ENCODE measurements at regions not wholly inside any gene's neighbourhood (a gene's known extent, or its start where the extent isn't known, plus 50 kb on each side); places are given as distances from the start of the nearest gene placed in this dataset.
"Not testable (repeated sequence)": the region's sequence is repeated elsewhere in the genome, so short reads cannot be mapped to it uniquely, and the experiment has no call there.

- not testable (repeated sequence) for DNase-seq (ENCODE audit: low spot score); FAIRE-seq
Measured at GRCh38 chr2:180236061-180236460, 229.0 kb upstream of the CWC22 start.

- FAIRE-seq; DNase-seq (ENCODE audit: low spot score): not testable (repeated sequence)
Measured at GRCh38 chr2:180235506-180235905, 228.4 kb upstream of the CWC22 start.

GRCh38 chr2:180234991-180235390, 227.9 kb upstream of the CWC22 start:
- DNase-seq (ENCODE audit: low spot score); FAIRE-seq: not testable (repeated sequence)

- DNase-seq (ENCODE audit: low spot score) (no peak), FAIRE-seq (no peak)
Measured at GRCh38 chr2:180231015-180231414, 223.9 kb upstream of the CWC22 start.

GRCh38 chr2:180227461-180227860, 220.4 kb upstream of the CWC22 start:
- no peak for FAIRE-seq

GRCh38 chr2:180225118-180225517, 218.0 kb upstream of the CWC22 start:
- FAIRE-seq (no peak), DNase-seq (ENCODE audit: low spot score) (no peak)

More at GRCh38 chr2:180227461-180227860, 220.4 kb upstream of the CWC22 start:
- no peak for DNase-seq (ENCODE audit: low spot score)

- FAIRE-seq = no peak
Measured at GRCh38 chr2:180222644-180223043, 215.5 kb upstream of the CWC22 start.

GRCh38 chr2:180219491-180219890, 212.4 kb upstream of the CWC22 start:
- FAIRE-seq (no peak), DNase-seq (ENCODE audit: low spot score) (no peak)

More at GRCh38 chr2:180222644-180223043, 215.5 kb upstream of the CWC22 start:
- no peak for DNase-seq (ENCODE audit: low spot score)

GRCh38 chr2:180208841-180209240, 201.7 kb upstream of the CWC22 start:
- FAIRE-seq (no peak), DNase-seq (ENCODE audit: low spot score) (peak; percentile 13)

- no peak for FAIRE-seq
- DNase-seq (ENCODE audit: low spot score) = no peak
Measured at GRCh38 chr2:180205621-180206235, 198.6 kb upstream of the CWC22 start.

GRCh38 chr2:180203972-180204371, 196.9 kb upstream of the CWC22 start:
- DNase-seq (ENCODE audit: low spot score) (no peak), FAIRE-seq (no peak)

- DNase-seq (ENCODE audit: low spot score) (no peak), FAIRE-seq (no peak)
Measured at GRCh38 chr2:180202467-180202951, 195.4 kb upstream of the CWC22 start.

- no peak for DNase-seq (ENCODE audit: low spot score)
- FAIRE-seq = no peak
Measured at GRCh38 chr2:180196419-180196977, 189.4 kb upstream of the CWC22 start.

GRCh38 chr2:180195847-180196246, 188.8 kb upstream of the CWC22 start:
- DNase-seq (ENCODE audit: low spot score) (no peak), FAIRE-seq (no peak)

GRCh38 chr2:180191432-180192124, 184.5 kb upstream of the CWC22 start:
- peak; percentile 6 for DNase-seq (ENCODE audit: low spot score)
- no peak for FAIRE-seq

- no peak for DNase-seq (ENCODE audit: low spot score)
- no peak for FAIRE-seq
Measured at GRCh38 chr2:180190851-180191250, 183.8 kb upstream of the CWC22 start.

- FAIRE-seq = no peak
- DNase-seq (ENCODE audit: low spot score) = no peak
Measured at GRCh38 chr2:180187611-180188010, 180.5 kb upstream of the CWC22 start.

GRCh38 chr2:180184506-180184905, 177.4 kb upstream of the CWC22 start:
- FAIRE-seq (no peak), DNase-seq (ENCODE audit: low spot score) (no peak)

GRCh38 chr2:180180511-180180910, 173.4 kb upstream of the CWC22 start:
- FAIRE-seq (no peak), DNase-seq (ENCODE audit: low spot score) (no peak)

GRCh38 chr2:180177534-180177933, 170.4 kb upstream of the CWC22 start:
- FAIRE-seq = no peak
- DNase-seq (ENCODE audit: low spot score) = no peak

- DNase-seq (ENCODE audit: low spot score) (no peak), FAIRE-seq (no peak)
Measured at GRCh38 chr2:180175736-180176135, 168.6 kb upstream of the CWC22 start.

- no peak for DNase-seq (ENCODE audit: low spot score)
- FAIRE-seq = no peak
Measured at GRCh38 chr2:180174580-180174979, 167.5 kb upstream of the CWC22 start.
